HCT116 (cell line): ENCODE measurements at regions not wholly inside any gene's neighbourhood (a gene's known extent, or its start where the extent isn't known, plus 50 kb on each side); places are given as distances from the start of the nearest gene placed in this dataset.

Experiments used
- ATAC-seq: fragments of 200-7000 bp; cut with Tn5 transposase; 2 replicates; pipeline ENCODE4 v1.9.1; 2020; ENCODE audit warnings: mild to moderate bottlenecking, moderate library complexity
- BruUV-seq: library from RNA; stranded (reverse); fragments of 400-500 nt; replicated peaks from 2 replicates; lab custom pipeline; 2021; lab: Mats Ljungman, UMichigan
- CTCF ChIA-PET: fragments of 300-600 bp; sonication (Branson Sonifier 250); formaldehyde crosslinking; loops from one replicate; lab custom pipeline; 2021; ENCODE audit warnings: antibody characterized with exemption; lab: Charles Lee
- POLR2A ChIA-PET: fragments of 300-600, 350-600 bp; sonication (Branson Sonifier 250); formaldehyde crosslinking; loops from one replicate; lab custom pipeline; 2021; ENCODE audit warnings: antibody characterized with exemption; lab: Charles Lee
- RAD21 ChIA-PET, 2 experiments: fragments of 300-600 bp; sonication (Branson Sonifier 250); formaldehyde crosslinking; loops; one replicate each; lab custom pipeline; 2023; ENCODE audit warnings: low total read pairs in 2 of 2; ENCODE audit not compliant: uncharacterized antibody in 2 of 2, unreplicated experiment in 2 of 2, low non-redundant PET in 1 of 2; lab: Charles Lee
- DNase-seq: peaks from one replicate; pipeline ENCODE4 v3.0.0-alpha.2; 2010; ENCODE audit warnings: low read depth, low spot score
- H2AFZ ChIP-seq: fragments of 200-600 bp; shearing (Covaris generic), sonication (generic); 2 replicates; pipeline ENCODE4 v1.6.1; 2017; ENCODE audit warnings: low read depth, mixed run types, mixed read lengths, antibody characterized with exemption, low read length; ENCODE audit not compliant: poor library complexity, severe bottlenecking
- H3K27ac ChIP-seq: 2 replicates; pipeline ENCODE4 v1.5.1; 2012; ENCODE audit warnings: low read depth, low read length
- H3K27me3 ChIP-seq: fragments of 200-600 bp; sonication (generic); 2 replicates; pipeline ENCODE4 v1.6.1; 2016; ENCODE audit warnings: mixed run types, low read length, mixed read lengths; ENCODE audit not compliant: insufficient read depth
- H3K36me3 ChIP-seq, 2 experiments: fragments of 200-500 bp in 1 of 2; fragments of 200-600 bp in 1 of 2; sonication (Bioruptor generic) in 1 of 2; sonication (generic) in 1 of 2; 2 replicates each; pipeline versions ENCODE4 v1.5.1 to v1.6.1; 2014 to 2016; ENCODE audit warnings: low read length in 2 of 2, inconsistent platforms in 1 of 2, mixed read lengths in 1 of 2, mixed run types in 1 of 2; ENCODE audit not compliant: insufficient read depth in 2 of 2, control insufficient read depth in 1 of 2
- H3K4me1 ChIP-seq, 2 experiments: fragments of 200-600 bp in 1 of 2; sonication (generic) in 1 of 2; 2 replicates each; pipeline versions ENCODE4 v1.5.1 to v1.6.1; 2012 to 2017; ENCODE audit warnings: low read length in 2 of 2, inconsistent platforms in 1 of 2, mild to moderate bottlenecking in 1 of 2, mixed read lengths in 1 of 2, mixed run types in 1 of 2, moderate library complexity in 1 of 2; ENCODE audit not compliant: insufficient read depth in 2 of 2, control insufficient read depth in 1 of 2
- H3K4me2 ChIP-seq: fragments of 200-600 bp; sonication (generic); 2 replicates; pipeline ENCODE4 v1.6.1; 2017; ENCODE audit warnings: mixed run types, low read length, mixed read lengths
- H3K4me3 ChIP-seq, 2 experiments: fragments of 200-600 bp in 1 of 2; sonication (generic) in 1 of 2; replicated peaks in 1 of 2; 2 replicates each; pipeline ENCODE4 v1.5.1; 2011 to 2016; ENCODE audit warnings: low read length in 2 of 2, control low read depth in 1 of 2, low read depth in 1 of 2, mild to moderate bottlenecking in 1 of 2, mixed read lengths in 1 of 2, mixed run types in 1 of 2
- H3K79me2 ChIP-seq: fragments of 200-600 bp; sonication (generic); 2 replicates; pipeline ENCODE4 v1.6.1; 2017; ENCODE audit warnings: mild to moderate bottlenecking, mixed run types, low read length, moderate library complexity, mixed read lengths; ENCODE audit not compliant: insufficient read depth
- H3K9ac ChIP-seq: fragments of 200-600 bp; sonication (generic); 2 replicates; pipeline ENCODE4 v1.6.1; 2016; ENCODE audit warnings: low read length, mixed read lengths
- H3K9me2 ChIP-seq: fragments of 200-600 bp; sonication (generic), shearing (Covaris generic); 2 replicates; pipeline ENCODE4 v1.6.1; 2017; ENCODE audit warnings: mixed run types, mild to moderate bottlenecking, moderate library complexity; ENCODE audit not compliant: insufficient read depth
- H3K9me3 ChIP-seq, 2 experiments: fragments of 200-500 bp in 1 of 2; fragments of 200-600 bp in 1 of 2; sonication (Bioruptor generic) in 1 of 2; sonication (generic) in 1 of 2; 2 replicates each; pipeline ENCODE4 v1.6.1; 2014 to 2017; ENCODE audit warnings: low read length in 2 of 2, mixed read lengths in 2 of 2, inconsistent platforms in 1 of 2, low read depth in 1 of 2, mild to moderate bottlenecking in 1 of 2, mixed run types in 1 of 2, moderate library complexity in 1 of 2; ENCODE audit not compliant: control insufficient read depth in 1 of 2, insufficient read depth in 1 of 2
- H4K20me1 ChIP-seq: fragments of 200-600 bp; sonication (generic), shearing (Covaris generic); 2 replicates; pipeline ENCODE4 v1.6.1; 2017; ENCODE audit warnings: mixed run types, mild to moderate bottlenecking, moderate library complexity; ENCODE audit not compliant: insufficient read depth
- ATF3 ChIP-seq: IDR thresholded peaks from 2 replicates; pipeline ENCODE4 v1.6.1; 2012
- CTCF ChIP-seq, 3 experiments: fragments of 200-600 bp in 1 of 3; sonication (generic) in 1 of 3; IDR thresholded peaks in 2 of 3; conservative IDR thresholded peaks in 1 of 3; 2 replicates each; pipeline ENCODE4 v1.5.1; 2012 to 2017; ENCODE audit warnings: low read depth in 2 of 3, low read length in 2 of 3, antibody characterized with exemption in 1 of 3, borderline replicate concordance in 1 of 3, control low read depth in 1 of 3, mild to moderate bottlenecking in 1 of 3, mixed read lengths in 1 of 3, mixed run types in 1 of 3, moderate library complexity in 1 of 3; ENCODE audit not compliant: insufficient read depth in 1 of 3
- TCF7L2 ChIP-seq: IDR thresholded peaks from 2 replicates; pipeline ENCODE4 v1.7.0; 2011; ENCODE audit warnings: borderline replicate concordance, inconsistent platforms; ENCODE audit not compliant: insufficient read depth, insufficient read length; ENCODE audit errors: extremely low read depth
- ZBTB33 ChIP-seq: IDR thresholded peaks from 2 replicates; pipeline ENCODE4 v1.6.1; 2011; ENCODE audit warnings: mild to moderate bottlenecking, low read length, moderate library complexity; ENCODE audit not compliant: insufficient replicate concordance; ENCODE audit errors: extremely low read depth
- intact Hi-C: fragments of 100-400 bp; cut with micrococcal nuclease; formaldehyde crosslinking; loops from 2 replicates; pipeline ENCODE4 v1.10.0; 2022

GRCh38 chr14:53888535-53889386 lies 67.9 kb downstream of the BMP4 start:
- H3K9ac ChIP-seq: no peak overlapping the region
- DNase-seq: no peak

More at GRCh38 chr14:53888535-53889386, 67.9 kb downstream of the BMP4 start:
- Histone ChIP-seq H3K79me2 (no peaks in the 10 kb centered on the region), H3K9me3 (no peaks in the 10 kb centered on the region), H3K4me2 (no peak overlapping the region), H3K27me3 (no peaks in the 10 kb centered on the region), H3K27ac (no peak overlapping the region), H3K36me3 (no peaks in the 10 kb centered on the region), H4K20me1 (no peaks in the 10 kb centered on the region), H3K4me1 (peaks cover 9 to 18% of the 10 kb centered on the region in 2 experiments; a peak in 3 of 4 replicates), H3K9me2 (no peaks in the 10 kb centered on the region), H2AFZ (peak overlapping the region; percentile 8), H3K4me3 (no peak overlapping the region)
- intact Hi-C loops: no loop called here
- no TSS peak for BruUV-seq
- ATAC-seq: no peak
- POLR2A ChIA-PET: no interaction called here
- no peak for TF ChIP-seq ATF3
- TF ChIP-seq ZBTB33: no peak
- no peak for TF ChIP-seq CTCF (IDR thresholded peaks at IDR 0.05 in 2 of 3, conservative IDR thresholded peaks at IDR 0.05 in 1 of 3; ENCODE audit: borderline replicate concordance in 1 of 3, insufficient read depth in 1 of 3, low read depth in 2 of 3, low read length in 2 of 3)
- no peak for TF ChIP-seq TCF7L2
- CTCF ChIA-PET: no interaction called here
- RAD21 ChIA-PET: no interaction called here
